SU-DHL-6 (cell line): ENCODE measurements at regions not wholly inside any gene's neighbourhood (a gene's known extent, or its start where the extent isn't known, plus 50 kb on each side); places are given as distances from the start of the nearest gene placed in this dataset.

Experiments used
- CTCF ChIP-seq: fragments of 200-600 bp; sonication (generic); IDR thresholded peaks from one replicate; pipeline ENCODE4 v1.5.1; 2017; ENCODE audit warnings: antibody characterized with exemption, mild to moderate bottlenecking, low read length, moderate library complexity; ENCODE audit not compliant: insufficient read depth, poor library complexity, severe bottlenecking
- EZH2phosphoT487 ChIP-seq: fragments of 200-600 bp; sonication (generic), shearing (Covaris generic); conservative IDR thresholded peaks from 2 replicates; pipeline ENCODE4 v1.6.1; 2018; ENCODE audit warnings: mild to moderate bottlenecking, antibody characterized with exemption, low read length, moderate library complexity, mixed read lengths

DNA sequence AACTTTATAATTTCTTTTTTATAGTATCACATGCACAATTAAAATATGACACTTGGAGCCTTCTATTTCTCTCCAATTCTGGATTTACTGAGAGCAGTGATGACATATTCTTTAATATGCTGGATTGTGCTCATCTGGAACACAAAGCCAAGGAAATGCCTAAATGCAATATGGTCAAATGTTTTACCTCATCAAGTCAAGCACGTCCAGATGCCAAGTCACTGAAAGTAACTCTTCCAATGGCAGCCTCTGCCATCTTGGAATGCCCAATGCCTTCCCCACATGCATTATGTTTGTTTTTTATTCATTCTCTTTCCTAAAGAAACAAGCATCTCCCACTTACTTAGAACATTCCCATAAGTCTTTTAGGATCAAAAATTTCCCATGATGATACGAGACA lies 189.8 kb downstream of the TMX3 start:
- TF ChIP-seq CTCF, result no peak
- no peak for TF ChIP-seq EZH2phosphoT487
